GM19025 (cell line): ENCODE measurements at regions not wholly inside any gene's neighbourhood (a gene's known extent, or its start where the extent isn't known, plus 50 kb on each side); places are given as distances from the start of the nearest gene placed in this dataset.
"Not testable (repeated sequence)": the region's sequence is repeated elsewhere in the genome, so short reads cannot be mapped to it uniquely, and the experiment has no call there.

Experiments
- ATAC-seq: cut with Tn5 transposase; IDR thresholded peaks from one replicate; pipeline ENCODE4 v1.9.1; 2021; ENCODE audit warnings: mild to moderate bottlenecking, low read depth, moderate library complexity; ENCODE audit not compliant: unreplicated experiment

- ATAC-seq, result no peak
Measured at GRCh38 chrY:21028506-21028905, 272.6 kb downstream of the RPS4Y2 start.

GRCh38 chrY:21033363-21033762, 277.5 kb downstream of the RPS4Y2 start:
- no peak for ATAC-seq

- ATAC-seq, result no peak
Measured at GRCh38 chrY:21034151-21035061, 278.5 kb downstream of the RPS4Y2 start.

- ATAC-seq, result not testable (repeated sequence)
Measured at GRCh38 chrY:21037398-21037797, 281.5 kb downstream of the RPS4Y2 start.

- ATAC-seq, result no peak
Measured at GRCh38 chrY:21039811-21040210, 283.9 kb downstream of the RPS4Y2 start.

- not testable (repeated sequence) for ATAC-seq
Measured at GRCh38 chrY:21040711-21041110, 284.8 kb downstream of the RPS4Y2 start.

- no peak for ATAC-seq
Measured at GRCh38 chrY:21073079-21073478, 317.2 kb downstream of the RPS4Y2 start.

GRCh38 chrY:21073641-21074260, 317.8 kb downstream of the RPS4Y2 start:
- no peak for ATAC-seq

GRCh38 chrY:21075658-21076057, 319.8 kb downstream of the RPS4Y2 start:
- ATAC-seq, result no peak

GRCh38 chrY:21079670-21080069, 323.8 kb downstream of the RPS4Y2 start:
- no peak for ATAC-seq

- ATAC-seq, result no peak
Measured at GRCh38 chrY:21081640-21082611, 326.0 kb downstream of the RPS4Y2 start.

GRCh38 chrY:21082639-21083038, 326.7 kb downstream of the RPS4Y2 start:
- ATAC-seq, result no peak

GRCh38 chrY:21091909-21092308, 336.0 kb downstream of the RPS4Y2 start:
- ATAC-seq, result no peak

- ATAC-seq, result no peak
Measured at GRCh38 chrY:21102507-21102906, 346.6 kb downstream of the RPS4Y2 start.

GRCh38 chrY:21103885-21104284, 348.0 kb downstream of the RPS4Y2 start:
- ATAC-seq, result no peak

- ATAC-seq, result no peak
Measured at GRCh38 chrY:21105529-21105928, 349.6 kb downstream of the RPS4Y2 start.

GRCh38 chrY:21111313-21111712, 355.4 kb downstream of the RPS4Y2 start:
- ATAC-seq, result no peak

- no peak for ATAC-seq
Measured at GRCh38 chrY:21121065-21121464, 365.2 kb downstream of the RPS4Y2 start.

GRCh38 chrY:21135591-21135990, 375.5 kb upstream of the RBMY1B start:
- no peak for ATAC-seq

GRCh38 chrY:21138056-21138758, 372.9 kb upstream of the RBMY1B start:
- ATAC-seq, result no peak
